WERI-Rb-1 (cell line): ENCODE measurements at regions not wholly inside any gene's neighbourhood (a gene's known extent, or its start where the extent isn't known, plus 50 kb on each side); places are given as distances from the start of the nearest gene placed in this dataset.
A peak's percentile ranks its signal among the peaks of the same experiment; 100 is the strongest.

Experiments
- DNase-seq: peaks from one replicate; pipeline ENCODE4 v3.0.0-alpha.2; 2020
- H3K27ac ChIP-seq: fragments of 250-450 bp; sonication (Bioruptor Pico); 2 replicates; pipeline ENCODE4 v1.5.1; 2020; ENCODE audit warnings: mild to moderate bottlenecking, moderate library complexity
- H3K27me3 ChIP-seq: fragments of 250-450 bp; sonication (Bioruptor Pico); 2 replicates; pipeline ENCODE4 v1.5.1; 2021; ENCODE audit warnings: mild to moderate bottlenecking, low read depth, moderate library complexity; ENCODE audit not compliant: insufficient read depth, severe bottlenecking
- H3K36me3 ChIP-seq: fragments of 250-450 bp; sonication (Bioruptor Pico); 2 replicates; pipeline ENCODE4 v1.5.1; 2020; ENCODE audit warnings: mild to moderate bottlenecking, moderate library complexity
- H3K4me3 ChIP-seq: 2 replicates; pipeline ENCODE4 v1.5.1; 2011; ENCODE audit warnings: low read depth, mild to moderate bottlenecking, control low read depth, low read length
- H3K9me3 ChIP-seq: fragments of 250-450 bp; sonication (Bioruptor Pico); 2 replicates; pipeline ENCODE4 v1.5.1; 2021; ENCODE audit warnings: mild to moderate bottlenecking, moderate library complexity; ENCODE audit not compliant: severe bottlenecking
- TF ChIP-seq, protein P1 (sequence below): IDR thresholded peaks from 2 replicates; pipeline ENCODE4 v1.5.1; 2011; ENCODE audit warnings: low read depth, mild to moderate bottlenecking, control low read depth, inconsistent platforms, low read length

DNA sequence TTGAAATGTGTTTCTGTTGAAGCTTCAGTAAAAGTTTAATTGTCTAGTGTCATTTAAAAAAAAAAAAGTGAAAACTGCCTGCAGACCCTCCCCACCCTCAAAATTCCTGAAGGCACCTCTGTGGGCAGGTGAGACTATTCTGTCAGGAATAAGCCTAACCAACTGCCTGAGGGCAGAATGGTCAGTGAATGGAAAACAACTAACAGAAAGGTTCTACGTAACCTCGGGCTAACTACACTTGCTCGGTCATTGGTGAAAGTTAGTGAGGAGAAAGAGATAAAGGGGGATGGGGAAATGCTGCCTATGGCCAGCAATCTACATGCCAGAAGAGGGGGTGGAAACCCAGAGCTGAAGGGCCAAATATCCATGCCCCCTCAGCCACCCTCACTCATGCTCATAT lies 108.6 kb upstream of the SLC24A5 start:
- no peak for DNase-seq
- Histone ChIP-seq H3K4me3 (no peak overlapping the region), H3K27ac (no peak overlapping the region), H3K9me3 (no peaks in the 10 kb centered on the region), H3K36me3 (no peaks in the 10 kb centered on the region), H3K27me3 (no peaks in the 10 kb centered on the region)
- TF ChIP-seq, protein P1, sequence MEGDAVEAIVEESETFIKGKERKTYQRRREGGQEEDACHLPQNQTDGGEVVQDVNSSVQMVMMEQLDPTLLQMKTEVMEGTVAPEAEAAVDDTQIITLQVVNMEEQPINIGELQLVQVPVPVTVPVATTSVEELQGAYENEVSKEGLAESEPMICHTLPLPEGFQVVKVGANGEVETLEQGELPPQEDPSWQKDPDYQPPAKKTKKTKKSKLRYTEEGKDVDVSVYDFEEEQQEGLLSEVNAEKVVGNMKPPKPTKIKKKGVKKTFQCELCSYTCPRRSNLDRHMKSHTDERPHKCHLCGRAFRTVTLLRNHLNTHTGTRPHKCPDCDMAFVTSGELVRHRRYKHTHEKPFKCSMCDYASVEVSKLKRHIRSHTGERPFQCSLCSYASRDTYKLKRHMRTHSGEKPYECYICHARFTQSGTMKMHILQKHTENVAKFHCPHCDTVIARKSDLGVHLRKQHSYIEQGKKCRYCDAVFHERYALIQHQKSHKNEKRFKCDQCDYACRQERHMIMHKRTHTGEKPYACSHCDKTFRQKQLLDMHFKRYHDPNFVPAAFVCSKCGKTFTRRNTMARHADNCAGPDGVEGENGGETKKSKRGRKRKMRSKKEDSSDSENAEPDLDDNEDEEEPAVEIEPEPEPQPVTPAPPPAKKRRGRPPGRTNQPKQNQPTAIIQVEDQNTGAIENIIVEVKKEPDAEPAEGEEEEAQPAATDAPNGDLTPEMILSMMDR: no peak

DNA sequence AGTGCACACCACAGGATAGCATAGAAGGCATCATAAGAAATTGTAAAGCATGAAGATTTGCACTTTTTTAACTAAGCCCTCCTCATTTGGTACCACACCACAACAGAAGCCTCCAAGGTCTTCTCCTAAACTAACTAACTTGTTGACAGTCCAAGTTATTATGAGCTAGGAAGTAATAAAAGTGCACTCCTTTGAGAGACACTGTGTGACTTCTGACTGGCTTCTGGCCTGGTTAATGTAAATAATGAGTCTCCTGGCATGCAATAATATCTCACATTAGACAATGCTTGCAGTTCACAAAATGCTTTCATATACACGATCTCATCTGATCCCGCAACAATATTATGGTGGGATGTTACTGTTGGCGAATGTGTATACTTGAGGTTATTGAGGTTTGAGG lies 103.9 kb upstream of the SLC24A5 start:
- TF ChIP-seq, protein P1: no peak
- no peak overlapping the region for H3K4me3 ChIP-seq
- no peak for DNase-seq
- no peak overlapping the region for H3K27ac ChIP-seq
- no peaks in the 10 kb centered on the region for H3K27me3 ChIP-seq
- no peaks in the 10 kb centered on the region for H3K36me3 ChIP-seq
- H3K9me3 ChIP-seq: no peaks in the 10 kb centered on the region

DNA sequence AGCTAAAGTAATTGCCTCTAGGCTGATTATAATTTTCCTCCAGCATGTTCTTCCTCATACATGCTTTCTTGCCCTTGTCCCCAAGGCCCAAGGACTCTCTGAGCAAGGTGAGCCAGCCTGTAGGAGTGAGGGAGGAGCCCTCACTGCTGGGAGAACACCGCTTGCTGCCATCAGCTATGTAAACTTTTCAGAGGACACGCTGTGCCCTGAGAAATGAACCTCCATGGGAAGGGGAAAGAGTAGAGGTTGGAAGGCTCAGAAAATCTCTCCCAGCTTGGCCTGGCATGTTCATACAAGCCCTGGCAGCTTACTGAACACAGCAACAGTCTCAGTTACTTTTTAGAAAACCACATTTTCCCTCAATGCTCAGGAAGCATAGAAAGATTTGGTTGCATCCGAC lies 103.0 kb upstream of the SLC24A5 start:
- no peak for DNase-seq
- no peak overlapping the region for H3K4me3 ChIP-seq
- H3K36me3 ChIP-seq: no peaks in the 10 kb centered on the region
- no peaks in the 10 kb centered on the region for H3K9me3 ChIP-seq
- TF ChIP-seq, protein P1: no peak
- no peak overlapping the region for H3K27ac ChIP-seq
- H3K27me3 ChIP-seq: no peaks in the 10 kb centered on the region

DNA sequence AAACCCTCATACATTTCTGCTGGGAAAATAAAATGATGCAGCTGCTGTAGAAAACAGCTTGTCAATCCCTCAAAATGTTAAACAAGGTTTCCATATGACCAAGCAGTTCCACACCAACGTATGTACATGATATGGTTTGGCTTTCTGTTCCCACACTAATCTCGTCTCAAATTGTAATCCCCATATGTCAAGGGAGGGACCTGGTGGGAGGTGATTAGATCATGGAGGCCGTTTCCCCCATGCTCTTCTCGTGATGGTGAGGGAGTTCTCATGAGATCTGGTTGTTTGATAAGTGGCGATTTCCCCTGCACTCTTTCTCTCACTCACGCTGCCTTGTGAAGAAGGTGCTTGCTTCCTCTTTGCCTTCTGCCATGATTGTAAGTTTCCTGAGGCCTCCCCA lies 100.6 kb upstream of the SLC24A5 start:
- DNase-seq: peak; percentile 42
- H3K27me3 ChIP-seq: no peaks in the 10 kb centered on the region
- H3K27ac ChIP-seq: no peak overlapping the region
- H3K36me3 ChIP-seq: no peaks in the 10 kb centered on the region
- H3K4me3 ChIP-seq: no peak overlapping the region
- no peaks in the 10 kb centered on the region for H3K9me3 ChIP-seq
- TF ChIP-seq, protein P1: no peak

DNA sequence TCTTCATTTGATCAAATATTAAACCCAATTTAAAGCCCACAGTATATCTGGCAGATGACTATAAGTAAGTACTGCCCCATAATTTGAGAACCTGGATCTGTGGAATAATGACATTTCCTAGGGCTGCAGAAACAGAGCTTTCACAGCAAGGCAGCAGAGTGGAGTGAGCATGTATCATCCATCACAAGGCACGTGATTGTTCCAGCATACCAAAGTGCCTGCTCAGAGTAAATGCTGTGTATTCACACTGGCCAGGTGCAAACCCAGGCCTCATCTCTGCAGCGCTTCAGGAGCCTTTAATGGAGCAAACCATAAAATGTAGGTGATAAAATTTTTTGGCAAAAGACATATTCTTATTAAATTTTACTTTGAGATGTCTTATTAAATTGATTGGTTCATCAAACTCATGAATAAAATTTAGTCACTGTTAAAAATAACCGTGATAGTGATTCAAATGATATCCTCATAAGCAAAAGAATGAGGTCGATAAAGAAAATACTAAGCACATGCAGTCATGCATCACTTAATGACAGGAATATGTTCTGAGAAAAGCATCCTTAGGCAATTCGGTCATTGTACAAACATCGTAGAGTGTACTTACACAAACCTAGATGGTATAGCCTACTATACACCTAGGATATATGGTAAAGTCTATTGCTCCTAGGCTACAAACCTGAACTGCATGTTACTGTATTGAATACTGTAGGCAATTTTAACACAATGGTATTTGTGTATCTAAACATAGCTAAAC lies 99.3 kb upstream of the SLC24A5 start:
- H3K27ac ChIP-seq: no peak overlapping the region
- H3K4me3 ChIP-seq: no peak overlapping the region
- no peaks in the 10 kb centered on the region for H3K9me3 ChIP-seq
- no peaks in the 10 kb centered on the region for H3K36me3 ChIP-seq
- no peaks in the 10 kb centered on the region for H3K27me3 ChIP-seq
- no peak for DNase-seq
- TF ChIP-seq, protein P1: no peak

DNA sequence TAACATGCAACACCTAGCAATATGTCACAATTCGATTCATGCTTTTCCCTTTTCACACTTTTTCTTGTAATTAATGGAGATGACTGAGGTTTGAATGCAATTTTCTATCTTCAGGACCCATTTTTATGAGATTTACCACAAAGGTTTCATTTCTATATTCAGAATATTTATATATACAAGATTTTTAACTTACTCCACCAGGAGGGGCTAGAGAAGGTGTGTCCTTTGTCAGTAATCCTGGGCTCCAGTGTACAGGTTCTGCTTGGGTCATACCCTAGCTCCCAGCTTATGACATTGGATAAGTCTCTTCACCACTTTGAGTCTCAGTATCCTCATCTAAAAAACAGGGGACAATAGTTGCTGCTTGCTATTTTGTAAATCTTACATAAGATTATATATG lies 95.7 kb upstream of the SLC24A5 start:
- no peak for DNase-seq
- no peak overlapping the region for H3K27ac ChIP-seq
- no peaks in the 10 kb centered on the region for H3K9me3 ChIP-seq
- no peaks in the 10 kb centered on the region for H3K27me3 ChIP-seq
- no peaks in the 10 kb centered on the region for H3K36me3 ChIP-seq
- TF ChIP-seq, protein P1: 0 out of 2 replicates have a peak, but pooled peaks have one; percentile 8
- H3K4me3 ChIP-seq: no peak overlapping the region
